Mesothelial cell of epicardium (in vitro differentiated cells): ENCODE measurements at regions not wholly inside any gene's neighbourhood (a gene's known extent, or its start where the extent isn't known, plus 50 kb on each side); places are given as distances from the start of the nearest gene placed in this dataset.
"Not testable (repeated sequence)": the region's sequence is repeated elsewhere in the genome, so short reads cannot be mapped to it uniquely, and the experiment has no call there.

Experiments
- DNase-seq, 2 experiments: peaks; one replicate each; pipeline ENCODE4 v3.0.0; 2021; ENCODE audit warnings: low spot score in 2 of 2; ENCODE audit not compliant: unreplicated experiment in 2 of 2
- H3K27ac Mint-ChIP-seq: 2 replicates; pipeline ENCODE4 v1.8.0; 2021; ENCODE audit warnings: mixed read lengths
- H3K27me3 Mint-ChIP-seq: 2 replicates; pipeline ENCODE4 v1.8.0; 2021; ENCODE audit warnings: low read depth, mixed read lengths
- H3K36me3 Mint-ChIP-seq: 2 replicates; pipeline ENCODE4 v1.8.0; 2021; ENCODE audit warnings: mixed read lengths
- H3K4me1 Mint-ChIP-seq: 2 replicates; pipeline ENCODE4 v1.8.0; 2021; ENCODE audit warnings: mixed read lengths
- H3K4me3 Mint-ChIP-seq: 2 replicates; pipeline ENCODE4 v1.8.0; 2021; ENCODE audit warnings: mild to moderate bottlenecking, moderate library complexity, mixed read lengths
- H3K9me3 Mint-ChIP-seq: 2 replicates; pipeline ENCODE4 v1.8.0; 2021; ENCODE audit warnings: mixed read lengths
- TF ChIP-seq, protein P1 (sequence below): fragments of 200-600 bp; sonication (generic); IDR thresholded peaks from one replicate; pipeline ENCODE4 v1.5.0; 2021; ENCODE audit warnings: antibody characterized with exemption; ENCODE audit not compliant: unreplicated experiment

DNA sequence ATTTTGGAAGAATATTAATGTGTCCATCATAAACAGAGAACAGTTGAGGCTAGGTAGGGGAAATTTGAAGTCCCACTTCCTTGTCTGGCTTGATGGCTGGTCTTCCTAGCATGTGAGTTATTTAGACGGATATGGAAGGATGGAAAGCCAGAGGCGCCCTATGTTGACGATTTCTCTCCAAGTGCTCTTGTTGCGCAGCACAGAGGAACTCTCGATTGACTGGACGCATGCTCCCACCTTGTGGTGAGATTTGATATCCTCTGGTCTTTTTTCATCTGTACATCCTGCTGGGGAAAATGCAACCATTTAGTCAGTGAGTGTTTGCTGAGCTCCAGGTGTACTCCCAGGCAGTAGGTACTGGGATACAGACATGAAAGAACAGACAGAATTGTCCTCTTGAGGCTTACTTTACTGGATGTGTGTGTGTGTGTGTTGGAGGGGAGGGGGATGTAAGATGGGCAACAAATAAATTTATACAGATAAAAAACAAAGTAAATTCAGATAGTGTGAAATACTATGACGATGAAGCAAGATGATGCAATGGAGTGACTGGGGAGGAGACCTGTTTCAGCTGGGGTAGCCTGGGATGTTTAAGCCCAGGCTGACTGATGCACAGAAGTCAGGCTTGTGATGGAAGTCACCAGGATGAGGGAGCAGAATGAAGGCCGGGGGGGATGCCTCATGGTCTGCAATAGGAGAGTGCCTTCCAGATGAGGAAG, 137.2 kb downstream of the TRIM43 start:
- TF ChIP-seq, protein P1, sequence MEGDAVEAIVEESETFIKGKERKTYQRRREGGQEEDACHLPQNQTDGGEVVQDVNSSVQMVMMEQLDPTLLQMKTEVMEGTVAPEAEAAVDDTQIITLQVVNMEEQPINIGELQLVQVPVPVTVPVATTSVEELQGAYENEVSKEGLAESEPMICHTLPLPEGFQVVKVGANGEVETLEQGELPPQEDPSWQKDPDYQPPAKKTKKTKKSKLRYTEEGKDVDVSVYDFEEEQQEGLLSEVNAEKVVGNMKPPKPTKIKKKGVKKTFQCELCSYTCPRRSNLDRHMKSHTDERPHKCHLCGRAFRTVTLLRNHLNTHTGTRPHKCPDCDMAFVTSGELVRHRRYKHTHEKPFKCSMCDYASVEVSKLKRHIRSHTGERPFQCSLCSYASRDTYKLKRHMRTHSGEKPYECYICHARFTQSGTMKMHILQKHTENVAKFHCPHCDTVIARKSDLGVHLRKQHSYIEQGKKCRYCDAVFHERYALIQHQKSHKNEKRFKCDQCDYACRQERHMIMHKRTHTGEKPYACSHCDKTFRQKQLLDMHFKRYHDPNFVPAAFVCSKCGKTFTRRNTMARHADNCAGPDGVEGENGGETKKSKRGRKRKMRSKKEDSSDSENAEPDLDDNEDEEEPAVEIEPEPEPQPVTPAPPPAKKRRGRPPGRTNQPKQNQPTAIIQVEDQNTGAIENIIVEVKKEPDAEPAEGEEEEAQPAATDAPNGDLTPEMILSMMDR, result peak; percentile 64
- Mint-ChIP-seq H3K4me3 (no peak overlapping the region), H3K27ac (no peak overlapping the region), H3K4me1 (no peaks in the 10 kb centered on the region), H3K27me3 (peaks cover 42% of the 10 kb centered on the region), H3K9me3 (no peaks in the 10 kb centered on the region), H3K36me3 (no peaks in the 10 kb centered on the region)
- peak in 1 of 2 experiments; percentile 63 for DNase-seq

DNA sequence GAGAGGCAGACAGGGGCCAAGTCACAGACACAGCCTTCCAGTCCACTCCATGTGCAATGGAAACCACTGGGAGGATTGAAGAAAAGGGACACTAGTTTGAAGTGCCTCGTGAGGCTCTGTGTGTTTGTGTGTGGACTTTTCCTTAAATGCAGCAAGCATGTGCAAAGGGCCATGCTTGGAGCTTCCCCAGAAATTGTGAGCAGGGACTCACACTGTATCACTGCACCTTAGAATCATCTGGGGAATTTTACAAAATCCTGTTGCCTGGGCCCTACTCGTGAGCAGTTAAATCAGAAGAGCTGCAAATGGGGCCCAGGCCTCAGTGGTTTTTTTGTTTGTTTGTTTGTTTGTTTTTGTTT, 137.8 kb downstream of the TRIM43 start:
- Mint-ChIP-seq H3K4me3 (no peak overlapping the region), H3K36me3 (no peaks in the 10 kb centered on the region), H3K4me1 (no peaks in the 10 kb centered on the region), H3K9me3 (no peaks in the 10 kb centered on the region), H3K27ac (no peak overlapping the region), H3K27me3 (peaks cover 43% of the 10 kb centered on the region)
- TF ChIP-seq, protein P1, result no peak
- DNase-seq, result no peak

DNA sequence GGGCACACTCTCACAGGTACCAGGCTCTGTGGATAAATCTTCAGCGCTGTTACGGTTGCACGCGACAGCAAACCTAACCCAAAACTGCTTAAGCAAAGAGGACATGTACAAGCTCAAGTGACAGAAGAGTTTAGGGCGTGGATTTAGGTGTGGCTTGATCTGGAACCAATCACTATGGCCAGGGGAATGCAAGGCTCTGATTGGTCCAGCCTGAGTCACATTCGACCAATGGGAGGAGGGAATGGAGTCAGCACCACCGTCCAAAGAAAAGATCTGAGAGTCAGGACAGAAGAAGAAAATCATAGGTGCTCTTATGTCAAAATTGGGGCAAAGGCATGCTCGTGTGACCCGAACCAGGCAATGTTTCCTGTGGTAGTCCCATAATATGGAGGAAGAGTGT, 139.0 kb downstream of the TRIM43 start:
- Mint-ChIP-seq H3K9me3 (no peaks in the 10 kb centered on the region), H3K4me1 (no peaks in the 10 kb centered on the region), H3K27me3 (peaks cover 40% of the 10 kb centered on the region), H3K4me3 (no peak overlapping the region), H3K36me3 (no peaks in the 10 kb centered on the region), H3K27ac (no peak overlapping the region)
- TF ChIP-seq, protein P1, result no peak
- DNase-seq, result no peak

DNA sequence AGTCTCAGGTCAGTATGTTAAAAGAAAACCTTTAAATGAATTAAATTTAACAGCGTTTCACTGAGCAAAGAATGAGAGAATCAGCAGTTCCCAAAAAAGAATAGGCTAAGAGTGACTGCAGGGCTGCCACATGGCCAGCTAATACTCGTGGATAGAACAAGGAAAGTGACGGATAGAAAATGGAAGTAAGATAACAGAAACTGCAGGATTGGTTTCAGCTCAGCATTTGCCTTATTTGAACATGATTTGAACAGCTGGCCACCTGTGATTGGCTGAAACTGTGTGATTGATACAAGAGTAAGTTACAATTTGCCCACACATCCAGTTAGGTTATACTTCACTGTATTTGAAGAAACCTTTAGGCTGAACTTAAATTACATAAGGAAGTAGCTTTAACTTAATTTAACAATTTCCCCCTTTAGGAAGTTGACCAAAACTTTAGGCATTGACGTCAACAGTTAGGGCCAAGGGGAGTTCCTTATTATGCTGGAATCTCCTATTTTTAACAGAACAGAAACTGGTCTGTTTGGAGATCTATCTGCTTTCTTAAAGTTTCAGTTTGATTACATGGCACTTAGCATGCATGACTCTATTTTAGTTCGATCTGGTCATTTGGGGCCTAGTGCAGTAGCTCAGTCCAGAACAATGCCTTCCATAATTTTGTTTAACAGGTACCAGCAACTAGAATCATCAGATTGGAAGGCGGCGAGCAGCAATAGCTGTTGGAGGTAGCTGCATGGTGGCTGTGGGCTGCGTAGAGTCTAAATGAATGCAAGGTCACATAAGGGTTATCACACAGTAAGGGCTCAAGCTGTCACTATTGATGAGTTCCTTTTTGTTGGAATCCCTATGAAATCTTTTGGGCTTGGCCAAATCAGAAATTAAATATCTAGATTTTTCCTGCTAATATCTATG, 143.4 kb downstream of the TRIM43 start:
- Mint-ChIP-seq H3K4me1 (no peaks in the 10 kb centered on the region), H3K36me3 (no peaks in the 10 kb centered on the region), H3K9me3 (no peaks in the 10 kb centered on the region), H3K4me3 (no peak overlapping the region), H3K27me3 (peaks cover 33% of the 10 kb centered on the region), H3K27ac (no peak overlapping the region)
- DNase-seq, result no peak
- TF ChIP-seq, protein P1, result no peak

DNA sequence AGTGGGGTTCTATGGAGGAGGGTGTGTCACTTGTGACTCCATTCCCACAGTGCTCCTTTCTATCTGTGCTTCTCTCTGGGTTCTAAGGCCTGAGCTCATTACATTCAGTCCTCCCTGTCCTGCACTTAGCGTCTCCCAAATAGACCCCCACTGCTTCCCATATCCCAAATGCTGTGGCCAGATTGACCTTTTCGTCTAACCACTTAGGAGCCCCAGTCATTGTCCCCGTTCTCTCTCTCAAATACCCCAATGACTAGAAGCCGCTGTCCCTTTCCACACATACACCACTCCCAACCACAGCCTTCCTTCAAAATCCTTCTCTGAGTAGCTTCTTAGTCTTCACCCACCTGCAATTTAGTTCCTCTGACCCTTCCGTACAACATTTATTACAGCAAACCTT, 146.5 kb downstream of the TRIM43 start:
- Mint-ChIP-seq H3K27ac (no peak overlapping the region), H3K36me3 (no peaks in the 10 kb centered on the region), H3K4me3 (no peak overlapping the region), H3K9me3 (peaks cover 4% of the 10 kb centered on the region), H3K27me3 (peaks cover 19% of the 10 kb centered on the region), H3K4me1 (no peaks in the 10 kb centered on the region)
- TF ChIP-seq, protein P1, result no peak
- no peak for DNase-seq

DNA sequence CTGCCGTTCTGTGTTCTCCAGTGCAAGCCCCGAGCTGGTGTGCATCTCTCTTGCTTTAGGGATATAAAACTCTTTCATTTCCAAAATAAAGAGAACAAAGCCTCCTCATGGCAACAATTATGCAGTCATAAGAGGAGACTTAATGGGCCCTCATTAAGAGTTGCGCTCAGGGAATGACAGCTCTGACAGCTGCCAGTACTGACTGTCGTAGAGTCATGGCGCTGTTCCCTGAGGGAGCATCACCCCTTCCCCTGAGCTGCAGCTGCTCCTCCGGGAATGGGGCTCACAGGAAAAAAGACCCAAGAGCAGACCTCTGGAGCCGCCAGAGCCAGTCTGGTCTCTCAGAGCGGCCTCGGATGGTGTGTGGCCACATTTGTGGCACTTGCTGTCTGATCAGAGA, 160.3 kb downstream of the TRIM43 start:
- H3K4me3 Mint-ChIP-seq, H3K27me3 Mint-ChIP-seq, H3K27ac Mint-ChIP-seq, H3K9me3 Mint-ChIP-seq, H3K36me3 Mint-ChIP-seq, DNase-seq, H3K4me1 Mint-ChIP-seq: not testable (repeated sequence)

DNA sequence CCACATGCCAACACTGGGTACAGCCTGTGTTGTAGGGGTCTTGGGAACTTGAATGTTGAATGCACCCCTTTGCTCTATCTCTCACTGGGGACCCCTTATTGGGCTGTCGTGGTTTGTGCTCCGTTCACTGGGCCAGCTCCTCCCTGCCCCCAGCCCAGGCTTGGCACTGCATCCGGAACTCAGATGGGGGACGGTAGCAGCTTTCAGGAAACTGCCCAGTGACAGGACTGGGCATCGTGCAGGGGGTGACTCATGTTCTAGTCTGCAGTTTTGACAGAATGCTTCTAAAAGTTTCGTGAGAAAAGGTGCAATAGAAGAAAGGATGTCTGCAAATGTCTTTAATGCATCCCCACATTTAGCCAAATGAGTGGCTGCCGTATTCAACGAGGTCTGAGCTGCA, 162.0 kb downstream of the TRIM43 start:
- not testable (repeated sequence) for DNase-seq, H3K27me3 Mint-ChIP-seq, H3K4me3 Mint-ChIP-seq, H3K4me1 Mint-ChIP-seq, H3K27ac Mint-ChIP-seq, H3K36me3 Mint-ChIP-seq, H3K9me3 Mint-ChIP-seq

DNA sequence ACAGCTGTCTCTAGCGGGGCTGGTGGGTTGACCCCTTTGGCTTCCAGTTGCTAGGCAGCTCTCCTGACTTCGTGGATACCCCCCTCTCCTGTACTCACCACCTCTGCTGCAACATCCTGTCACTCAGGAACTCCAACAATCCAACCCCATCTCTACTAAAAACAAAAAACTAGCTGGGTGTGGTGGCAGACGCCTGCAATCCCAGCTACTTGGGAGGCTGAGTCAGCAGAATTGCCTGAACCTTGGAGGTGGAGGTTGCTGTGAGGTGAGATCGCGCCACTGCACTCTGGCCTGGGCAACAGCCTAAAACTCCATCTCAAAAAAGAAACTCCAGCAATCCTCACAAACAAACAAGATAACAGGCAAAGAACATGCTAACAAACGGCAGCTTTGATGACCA, 162.4 kb downstream of the TRIM43 start:
- H3K27ac Mint-ChIP-seq, H3K27me3 Mint-ChIP-seq, DNase-seq, H3K9me3 Mint-ChIP-seq, H3K4me1 Mint-ChIP-seq, H3K36me3 Mint-ChIP-seq, H3K4me3 Mint-ChIP-seq: not testable (repeated sequence)
